Loucy (cell line): ENCODE measurements at regions not wholly inside any gene's neighbourhood (a gene's known extent, or its start where the extent isn't known, plus 50 kb on each side); places are given as distances from the start of the nearest gene placed in this dataset.

Experiments
- H2AFZ ChIP-seq: fragments of 200-600 bp; sonication (generic); 2 replicates; pipeline ENCODE4 v1.6.0; 2016; ENCODE audit warnings: antibody characterized with exemption, mild to moderate bottlenecking, low read length, moderate library complexity
- H3F3A ChIP-seq: fragments of 200-600 bp; 2 replicates; pipeline ENCODE4 v1.6.0; 2016; ENCODE audit warnings: antibody characterized with exemption, low read depth, mild to moderate bottlenecking
- H3K27me3 ChIP-seq: fragments of 200-600 bp; sonication (generic); 2 replicates; pipeline ENCODE4 v1.6.1; 2014; ENCODE audit warnings: low read length, mild to moderate bottlenecking; ENCODE audit not compliant: insufficient read depth, poor library complexity, severe bottlenecking
- H3K36me3 ChIP-seq: fragments of 200-600 bp; sonication (generic); 2 replicates; pipeline ENCODE4 v1.6.1; 2016; ENCODE audit warnings: low read length; ENCODE audit not compliant: insufficient read depth
- H3K4me1 ChIP-seq: fragments of 200-600 bp; sonication (generic); 2 replicates; pipeline ENCODE4 v1.5.1; 2014; ENCODE audit warnings: low read length, mild to moderate bottlenecking; ENCODE audit not compliant: insufficient read depth, poor library complexity, severe bottlenecking
- H3K4me2 ChIP-seq: fragments of 200-600 bp; sonication (generic); 2 replicates; pipeline ENCODE4 v1.6.0; 2014; ENCODE audit warnings: antibody characterized with exemption, low read length, low read depth, mild to moderate bottlenecking; ENCODE audit not compliant: poor library complexity, severe bottlenecking
- H3K4me3 ChIP-seq: fragments of 200-600 bp; sonication (generic); 2 replicates; pipeline ENCODE4 v1.5.1; 2014; ENCODE audit warnings: low read length, mild to moderate bottlenecking, mixed read lengths; ENCODE audit not compliant: poor library complexity, severe bottlenecking
- H3K79me2 ChIP-seq: fragments of 200-600 bp; sonication (generic); 2 replicates; pipeline ENCODE4 v1.6.1; 2014; ENCODE audit warnings: low read length; ENCODE audit not compliant: insufficient read depth
- H3K9ac ChIP-seq: fragments of 200-600 bp; sonication (generic); 2 replicates; pipeline ENCODE4 v1.6.0; 2014; ENCODE audit warnings: mild to moderate bottlenecking, low read depth, low read length, moderate library complexity; ENCODE audit not compliant: poor library complexity, severe bottlenecking
- H3K9me2 ChIP-seq: fragments of 200-600 bp; sonication (generic); replicated peaks from 2 replicates; pipeline ENCODE4 v1.6.1; 2016; ENCODE audit warnings: low read depth, low read length, mixed read lengths
- H3K9me3 ChIP-seq: fragments of 200-600 bp; sonication (generic); 2 replicates; pipeline ENCODE4 v1.6.1; 2014; ENCODE audit warnings: mild to moderate bottlenecking, antibody characterized with exemption, low read length, low read depth; ENCODE audit not compliant: insufficient read depth
- H4K20me1 ChIP-seq: fragments of 200-600 bp; sonication (generic); 2 replicates; pipeline ENCODE4 v1.6.0; 2014; ENCODE audit warnings: antibody characterized with exemption, low read length, mild to moderate bottlenecking; ENCODE audit not compliant: insufficient read depth, poor library complexity, severe bottlenecking
- CTCF ChIP-seq: fragments of 200-600 bp; sonication (generic); conservative IDR thresholded peaks from 2 replicates; pipeline ENCODE4 v1.5.1; 2014; ENCODE audit warnings: mild to moderate bottlenecking, antibody characterized with exemption, low read length
- EZH2phosphoT487 ChIP-seq: fragments of 200-600 bp; IDR thresholded peaks from 2 replicates; pipeline ENCODE4 v1.6.1; 2018; ENCODE audit warnings: antibody characterized with exemption, mild to moderate bottlenecking, moderate library complexity, borderline replicate concordance

- Histone ChIP-seq H3K4me3 (no peak overlapping the region), H3K9ac (no peak overlapping the region), H3F3A (0 out of 2 replicates have a peak, but pooled peaks cover 3% of the 10 kb centered on the region), H4K20me1 (no peaks in the 10 kb centered on the region), H2AFZ (no peak overlapping the region), H3K36me3 (no peaks in the 10 kb centered on the region), H3K9me3 (no peaks in the 10 kb centered on the region), H3K4me1 (peaks cover 26% of the 10 kb centered on the region), H3K27me3 (no peaks in the 10 kb centered on the region), H3K4me2 (no peak overlapping the region), H3K79me2 (no peaks in the 10 kb centered on the region), H3K9me2 (no peaks in the 10 kb centered on the region)
- TF ChIP-seq EZH2phosphoT487 (no peak), CTCF (no peak)
Measured at GRCh38 chr15:85312486-85312885, 67.9 kb upstream of the AKAP13 start.

GRCh38 chr15:85312929-85313331 lies 67.5 kb upstream of the AKAP13 start:
- 0 out of 2 replicates have a peak, but pooled peaks cover 3% of the 10 kb centered on the region for H3F3A ChIP-seq
- H3K4me2 ChIP-seq: no peak overlapping the region
- no peaks in the 10 kb centered on the region for H3K79me2 ChIP-seq
- no peaks in the 10 kb centered on the region for H4K20me1 ChIP-seq
- no peak overlapping the region for H2AFZ ChIP-seq
- peaks cover 30% of the 10 kb centered on the region for H3K4me1 ChIP-seq
- H3K36me3 ChIP-seq: no peaks in the 10 kb centered on the region
- no peak overlapping the region for H3K9ac ChIP-seq
- H3K4me3 ChIP-seq: no peak overlapping the region
- no peaks in the 10 kb centered on the region for H3K9me3 ChIP-seq
- H3K27me3 ChIP-seq: no peaks in the 10 kb centered on the region
- peak; percentile 23; the same call in 1 of the 2 replicates for TF ChIP-seq CTCF
- TF ChIP-seq EZH2phosphoT487: no peak
- no peaks in the 10 kb centered on the region for H3K9me2 ChIP-seq

GRCh38 chr15:85313339-85313738 lies 67.1 kb upstream of the AKAP13 start:
- H2AFZ ChIP-seq: no peak overlapping the region
- no peaks in the 10 kb centered on the region for H3K27me3 ChIP-seq
- no peak overlapping the region for H3K4me2 ChIP-seq
- H3K9me3 ChIP-seq: no peaks in the 10 kb centered on the region
- no peaks in the 10 kb centered on the region for H3K36me3 ChIP-seq
- H3K4me1 ChIP-seq: peaks cover 34% of the 10 kb centered on the region
- no peaks in the 10 kb centered on the region for H3K79me2 ChIP-seq
- no peak overlapping the region for H3K9ac ChIP-seq
- H3F3A ChIP-seq: 0 out of 2 replicates have a peak, but pooled peaks cover 3% of the 10 kb centered on the region
- no peaks in the 10 kb centered on the region for H4K20me1 ChIP-seq
- no peak for TF ChIP-seq CTCF
- no peak for TF ChIP-seq EZH2phosphoT487
- H3K4me3 ChIP-seq: no peak overlapping the region
- H3K9me2 ChIP-seq: no peaks in the 10 kb centered on the region
